Pancreas (tissue), 10 donors: ENCODE measurements at regions not wholly inside any gene's neighbourhood (a gene's known extent, or its start where the extent isn't known, plus 50 kb on each side); places are given as distances from the start of the nearest gene placed in this dataset.
"Not testable (repeated sequence)": the region's sequence is repeated elsewhere in the genome, so short reads cannot be mapped to it uniquely, and the experiment has no call there.

Experiments
- ATAC-seq, 4 donors: fragments of 200-7000 bp; cut with Tn5 transposase; one replicate each; pipeline versions ENCODE4 v1.8.0 to v1.9.1; 2020; ENCODE audit warnings: mild to moderate bottlenecking in 4 of 4, moderate library complexity in 4 of 4
- DNase-seq, 6 donors: peaks; one replicate each; pipeline ENCODE4 v3.0.0-alpha.2; 2020
- FAIRE-seq: peaks from 2 replicates; lab custom pipeline; 2012; peaks lifted over from hg19 to GRCh38; lab: Jason Lieb, UNC
- H3K27ac ChIP-seq, 4 donors: fragments of 200-600 bp; sonication (generic); 1 replicate in 3 of 4; 2 replicates in 1 of 4; pipeline versions ENCODE4 v1.5.0 to v1.8.0; 2020
- H3K27me3 ChIP-seq, 4 donors: fragments of 200-600 bp; one replicate each; pipeline ENCODE4 v1.8.0; 2021
- H3K36me3 ChIP-seq, 3 donors: fragments of 200-600 bp; sonication (generic) in 1 of 3; one replicate each; pipeline versions ENCODE4 v1.5.0 to v1.8.0; 2020 to 2021
- H3K4me1 ChIP-seq, 3 donors: fragments of 200-600 bp; one replicate each; pipeline ENCODE4 v1.8.0; 2021
- H3K4me3 ChIP-seq, 4 donors: fragments of 200-600 bp; sonication (generic) in 2 of 4; one replicate each; pipeline versions ENCODE4 v1.5.0 to v1.8.0; 2020 to 2021
- H3K9me3 ChIP-seq, 4 donors: fragments of 200-600 bp; one replicate each; pipeline ENCODE4 v1.8.0; 2021
- WGBS, 2 donors: extraction: QIAGEN DNeasy Blood & Tissue Kit; methylation state at CpG; one replicate each; pipeline ENCODE4 v1.1.7; 2013; 5-methylcytosine and 5-hydroxymethylcytosine counted together
- intact Hi-C, 3 donors: fragments of 100-400 bp; cut with DNase I; formaldehyde crosslinking; loops; one replicate each; pipeline versions ENCODE4 v1.11.1 to v1.14.2; 2022
- TF ChIP-seq, protein P1 (sequence below), 4 donors: fragments of 200-600 bp; sonication (generic) in 3 of 4; IDR thresholded peaks; one replicate each; pipeline versions ENCODE4 v1.5.0 to v1.8.0; 2021; ENCODE audit warnings: antibody characterized with exemption in 4 of 4
- donor health status: healthy with polysubstance abuse.
- donor health status: DM: no; HTN: no; CAD: no; lungs with moderate emphysema.
- donor health status: DM: no; HTN: no; CAD: no.
- donor health status: control.
- donor health status: control.
- donor health status: Bipolar disorder and iron deficiency.
- donor health status: DM: yes; HTN: yes; CAD: no.
- donor health status: DM: no; HTN: no; CAD: no.
- donor health status: DM: no; HTN: no; CAD: no.
- donor health status: DM: yes; HTN: yes; CAD: no.

DNA sequence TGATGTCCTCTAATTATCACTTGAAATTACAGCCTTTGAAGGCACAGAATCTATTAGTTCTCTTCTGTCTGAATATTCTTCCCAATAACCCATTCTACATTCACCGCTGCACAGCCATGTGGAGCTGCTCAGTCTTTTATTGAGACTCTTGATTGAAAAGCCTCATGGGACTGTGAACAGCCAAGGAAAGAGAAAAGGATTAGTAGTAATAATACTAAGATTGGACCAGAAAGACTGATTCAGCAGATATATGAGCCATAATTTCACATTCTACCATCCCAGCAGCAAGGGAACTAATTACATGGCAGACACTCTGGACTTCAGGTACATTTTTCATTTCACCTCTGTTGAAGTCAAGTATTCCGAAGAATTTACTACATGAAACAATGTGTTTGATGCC lies 2471.7 kb downstream of the ARAP2 start:
- intact Hi-C loops, result no loop called here
- no peaks in the 10 kb centered on the region for H3K4me1 ChIP-seq
- H3K9me3 ChIP-seq, result no peaks in the 10 kb centered on the region
- no peaks in the 10 kb centered on the region for H3K27me3 ChIP-seq
- no peaks in the 10 kb centered on the region for H3K36me3 ChIP-seq
- DNase-seq (no peak), FAIRE-seq (no peak), ATAC-seq (no peak)
- 60 to 65% methylated on average over 2 of the region's 2 CpGs for WGBS, 2 donors
- TF ChIP-seq, protein P1, sequence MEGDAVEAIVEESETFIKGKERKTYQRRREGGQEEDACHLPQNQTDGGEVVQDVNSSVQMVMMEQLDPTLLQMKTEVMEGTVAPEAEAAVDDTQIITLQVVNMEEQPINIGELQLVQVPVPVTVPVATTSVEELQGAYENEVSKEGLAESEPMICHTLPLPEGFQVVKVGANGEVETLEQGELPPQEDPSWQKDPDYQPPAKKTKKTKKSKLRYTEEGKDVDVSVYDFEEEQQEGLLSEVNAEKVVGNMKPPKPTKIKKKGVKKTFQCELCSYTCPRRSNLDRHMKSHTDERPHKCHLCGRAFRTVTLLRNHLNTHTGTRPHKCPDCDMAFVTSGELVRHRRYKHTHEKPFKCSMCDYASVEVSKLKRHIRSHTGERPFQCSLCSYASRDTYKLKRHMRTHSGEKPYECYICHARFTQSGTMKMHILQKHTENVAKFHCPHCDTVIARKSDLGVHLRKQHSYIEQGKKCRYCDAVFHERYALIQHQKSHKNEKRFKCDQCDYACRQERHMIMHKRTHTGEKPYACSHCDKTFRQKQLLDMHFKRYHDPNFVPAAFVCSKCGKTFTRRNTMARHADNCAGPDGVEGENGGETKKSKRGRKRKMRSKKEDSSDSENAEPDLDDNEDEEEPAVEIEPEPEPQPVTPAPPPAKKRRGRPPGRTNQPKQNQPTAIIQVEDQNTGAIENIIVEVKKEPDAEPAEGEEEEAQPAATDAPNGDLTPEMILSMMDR (IDR thresholded peaks at IDR 0.05), result no peak
- H3K4me3 ChIP-seq, result no peak overlapping the region
- H3K27ac ChIP-seq, result no peak overlapping the region

DNA sequence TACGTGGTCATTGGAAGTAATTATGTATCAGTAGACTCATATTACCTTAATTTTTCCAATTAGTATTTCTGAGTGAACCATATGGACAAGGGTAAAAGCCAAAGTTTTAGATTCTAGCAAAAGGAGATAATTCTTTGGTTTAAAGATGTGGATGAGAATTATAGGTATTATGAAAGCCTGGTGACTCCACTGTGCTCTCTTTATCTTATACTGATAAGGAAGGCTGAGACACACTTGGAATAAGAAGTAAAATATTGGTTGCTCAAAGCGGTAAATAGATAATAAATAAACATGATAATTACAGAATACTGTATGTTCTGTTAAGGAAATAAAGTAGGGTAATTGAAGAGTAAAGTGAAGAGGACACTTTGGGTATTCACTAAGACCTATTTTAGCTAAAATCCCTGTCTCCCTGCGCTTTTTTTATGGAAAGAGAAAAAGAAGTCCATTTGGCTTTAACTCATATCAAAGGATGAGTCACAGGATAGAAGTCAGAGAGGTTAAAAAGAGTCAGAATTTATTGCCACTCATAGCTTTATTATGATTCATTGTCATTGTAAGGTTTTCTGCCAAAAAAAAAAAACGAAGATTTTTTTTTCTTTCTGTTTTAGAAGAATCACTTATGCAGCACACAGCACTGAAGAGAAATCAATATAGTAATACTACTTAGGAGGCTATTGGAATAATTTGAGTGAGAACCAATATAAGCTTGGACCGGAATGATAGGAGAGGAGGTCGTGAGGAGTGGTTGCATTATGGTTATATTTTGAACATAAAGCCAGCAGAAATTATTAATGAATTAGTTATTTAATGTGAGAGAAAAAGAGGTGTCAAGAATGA lies 2463.1 kb downstream of the ARAP2 start:
- Histone ChIP-seq H3K36me3 (no peaks in the 10 kb centered on the region), H3K27me3 (no peaks in the 10 kb centered on the region), H3K9me3 (no peaks in the 10 kb centered on the region), H3K4me3 (no peak overlapping the region), H3K27ac (no peak overlapping the region), H3K4me1 (no peaks in the 10 kb centered on the region)
- intact Hi-C loops, result no loop called here
- TF ChIP-seq, protein P1 (IDR thresholded peaks at IDR 0.05), result no peak
- ATAC-seq (no peak), DNase-seq (no peak), FAIRE-seq (no peak)
- 35 to 46% methylated on average over 6 of the region's 6 CpGs for WGBS, 2 donors

DNA sequence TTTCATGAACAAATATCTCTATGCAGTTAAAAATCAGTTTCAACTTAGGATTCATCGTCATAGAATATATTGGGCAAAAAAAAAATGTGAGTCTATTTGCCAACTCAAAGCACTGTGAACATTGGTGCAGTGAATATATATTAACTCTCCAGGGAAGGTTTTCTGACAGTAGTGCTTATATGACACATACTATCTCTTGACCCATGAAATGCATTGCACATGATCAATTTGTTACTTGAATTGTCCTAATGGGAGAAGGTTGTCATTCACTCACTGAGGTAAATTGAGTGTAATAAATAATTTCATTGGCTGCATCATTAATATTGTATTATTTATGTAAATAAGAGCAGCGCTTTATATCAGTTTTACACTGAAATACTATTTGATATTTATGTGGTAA lies 2458.5 kb downstream of the ARAP2 start:
- Histone ChIP-seq H3K36me3 (no peaks in the 10 kb centered on the region), H3K4me3 (no peak overlapping the region), H3K27ac (no peak overlapping the region), H3K9me3 (no peaks in the 10 kb centered on the region), H3K4me1 (no peaks in the 10 kb centered on the region), H3K27me3 (no peaks in the 10 kb centered on the region)
- intact Hi-C loops, result no loop called here
- FAIRE-seq (no peak), DNase-seq (no peak), ATAC-seq (no peak)
- TF ChIP-seq, protein P1 (IDR thresholded peaks at IDR 0.05), result no peak
- WGBS, 2 donors, result 55 to 75% methylated on average over 2 of the region's 2 CpGs

DNA sequence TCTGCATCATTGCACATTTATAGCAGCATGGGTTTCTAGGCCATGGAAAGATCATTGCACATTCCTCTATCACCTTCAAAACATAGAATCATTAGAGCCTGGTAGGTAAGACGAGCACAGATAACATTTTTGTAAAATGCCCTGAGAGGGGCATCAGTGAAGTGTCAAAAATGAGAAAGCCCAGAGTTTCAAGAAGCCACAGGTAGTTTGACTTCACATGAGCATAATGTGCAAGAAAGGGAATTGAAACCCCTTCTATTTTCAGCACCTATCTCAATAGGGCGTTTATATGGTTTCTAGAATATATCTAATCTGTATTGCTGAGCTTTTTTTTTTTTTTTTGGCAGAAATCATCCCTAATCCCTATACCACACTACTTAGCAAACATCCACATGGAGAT lies 2441.7 kb downstream of the ARAP2 start:
- intact Hi-C loops, result no loop called here
- WGBS, 2 donors, result 15 to 26% methylated on average over 2 of the region's 2 CpGs
- no peaks in the 10 kb centered on the region for H3K9me3 ChIP-seq
- TF ChIP-seq, protein P1 (IDR thresholded peaks at IDR 0.05), result no peak
- ATAC-seq, result no peak
- no peak for FAIRE-seq
- no peaks in the 10 kb centered on the region for H3K36me3 ChIP-seq
- no peak overlapping the region for H3K27ac ChIP-seq
- no peak overlapping the region for H3K4me3 ChIP-seq
- H3K27me3 ChIP-seq, result no peaks in the 10 kb centered on the region
- no peaks in the 10 kb centered on the region for H3K4me1 ChIP-seq
- no peak for DNase-seq

DNA sequence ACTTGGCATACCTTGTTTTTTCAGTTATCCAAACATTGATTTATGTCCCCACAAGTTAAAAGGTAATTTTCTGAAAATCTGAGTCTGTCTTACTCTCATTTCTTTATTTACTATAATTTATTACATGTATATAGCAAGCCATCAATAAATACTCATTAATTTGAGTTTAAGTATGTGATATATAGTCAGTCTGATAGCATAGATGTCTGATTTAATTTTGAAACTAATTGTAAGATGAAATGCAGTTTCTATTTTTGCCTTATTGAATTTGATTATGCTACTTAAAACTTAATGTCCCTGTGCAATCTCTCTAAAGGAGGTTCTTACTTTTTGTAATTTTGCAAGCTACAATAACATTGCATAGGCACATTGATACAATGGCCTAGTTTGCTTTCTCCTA lies 2418.6 kb downstream of the ARAP2 start:
- Histone ChIP-seq H3K27me3 (no peaks in the 10 kb centered on the region), H3K4me1 (no peaks in the 10 kb centered on the region), H3K4me3 (no peak overlapping the region), H3K36me3 (no peaks in the 10 kb centered on the region), H3K9me3 (no peaks in the 10 kb centered on the region), H3K27ac (no peak overlapping the region)
- intact Hi-C loops, result no loop called here
- FAIRE-seq, result no peak
- TF ChIP-seq, protein P1 (IDR thresholded peaks at IDR 0.05), result no peak
- ATAC-seq, result no peak
- no peak for DNase-seq

DNA sequence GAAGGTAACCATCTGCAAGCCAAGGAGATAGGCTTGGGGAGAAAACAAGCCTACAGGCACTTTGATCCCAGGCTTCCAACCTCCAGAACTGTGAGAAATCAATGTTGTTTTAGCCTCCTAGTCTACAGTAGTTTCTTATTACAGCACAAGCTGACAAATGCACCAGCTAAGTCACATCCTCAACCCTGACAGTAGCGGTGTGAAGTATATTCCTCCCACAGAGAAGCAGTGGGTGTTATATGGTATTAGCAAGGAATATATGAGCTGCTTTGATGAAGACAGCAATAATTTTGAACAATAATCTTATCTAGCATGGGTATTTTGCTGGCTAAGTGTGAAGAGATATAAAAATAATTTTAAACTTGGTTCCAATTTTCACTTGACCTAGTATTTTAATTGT lies 2415.0 kb downstream of the ARAP2 start:
- DNase-seq, H3K4me3 ChIP-seq, ATAC-seq, H3K4me1 ChIP-seq, H3K9me3 ChIP-seq, H3K36me3 ChIP-seq, FAIRE-seq, H3K27me3 ChIP-seq, intact Hi-C loops, H3K27ac ChIP-seq: not testable (repeated sequence)
- WGBS, 2 donors, result 95 to 100% methylated on average over 1 of the region's 1 CpG
